CD4-positive, alpha-beta T cell treated with Interleukin-2 at 100 ng/mL for 4 hours (primary cell): ENCODE measurements at regions not wholly inside any gene's neighbourhood (a gene's known extent, or its start where the extent isn't known, plus 50 kb on each side); places are given as distances from the start of the nearest gene placed in this dataset.

Source experiments
- DNase-seq: peaks from one replicate; pipeline ENCODE4 v3.0.0-alpha.2; 2020; ENCODE audit warnings: low spot score

- DNase-seq: no peak
These were observed 618.9 kb upstream of the IGFBP3 start for GRCh38 chr7:46539892-46540483.

GRCh38 chr7:46537191-46537905 lies 616.3 kb upstream of the IGFBP3 start:
- DNase-seq: no peak

- no peak for DNase-seq
These were observed 613.9 kb upstream of the IGFBP3 start for GRCh38 chr7:46534664-46535588.

GRCh38 chr7:46533946-46534345 lies 612.9 kb upstream of the IGFBP3 start:
- DNase-seq: no peak

- no peak for DNase-seq
These were observed 611.5 kb upstream of the IGFBP3 start for GRCh38 chr7:46532571-46532970.

GRCh38 chr7:46530081-46530750 lies 609.1 kb upstream of the IGFBP3 start:
- no peak for DNase-seq

- DNase-seq: no peak
These were observed 606.3 kb upstream of the IGFBP3 start for GRCh38 chr7:46527360-46527759.

GRCh38 chr7:46525876-46526275 lies 604.8 kb upstream of the IGFBP3 start:
- no peak for DNase-seq

GRCh38 chr7:46524350-46524749 lies 603.3 kb upstream of the IGFBP3 start:
- no peak for DNase-seq

- DNase-seq: no peak
These were observed 601.4 kb upstream of the IGFBP3 start for GRCh38 chr7:46522354-46522906.

- no peak for DNase-seq
These were observed 597.6 kb upstream of the IGFBP3 start for GRCh38 chr7:46518713-46519112.

- no peak for DNase-seq
These were observed 594.9 kb upstream of the IGFBP3 start for GRCh38 chr7:46515844-46516590.

- DNase-seq: no peak
These were observed 592.4 kb upstream of the IGFBP3 start for GRCh38 chr7:46513447-46513848.

- no peak for DNase-seq
These were observed 591.9 kb upstream of the IGFBP3 start for GRCh38 chr7:46512891-46513413.

- DNase-seq: no peak
These were observed 590.6 kb upstream of the IGFBP3 start for GRCh38 chr7:46511442-46512215.

GRCh38 chr7:46508583-46508982 lies 587.5 kb upstream of the IGFBP3 start:
- DNase-seq: no peak

GRCh38 chr7:46507560-46507959 lies 586.5 kb upstream of the IGFBP3 start:
- DNase-seq: no peak

GRCh38 chr7:46494441-46494840 lies 573.4 kb upstream of the IGFBP3 start:
- no peak for DNase-seq

GRCh38 chr7:46494028-46494427 lies 573.0 kb upstream of the IGFBP3 start:
- no peak for DNase-seq

- DNase-seq: no peak
These were observed 572.1 kb upstream of the IGFBP3 start for GRCh38 chr7:46493196-46493595.
